ENCODE measurements at regions not wholly inside any gene's neighbourhood (a gene's known extent, or its start where the extent isn't known, plus 50 kb on each side); places are given as distances from the start of the nearest gene placed in this dataset.

DNA sequence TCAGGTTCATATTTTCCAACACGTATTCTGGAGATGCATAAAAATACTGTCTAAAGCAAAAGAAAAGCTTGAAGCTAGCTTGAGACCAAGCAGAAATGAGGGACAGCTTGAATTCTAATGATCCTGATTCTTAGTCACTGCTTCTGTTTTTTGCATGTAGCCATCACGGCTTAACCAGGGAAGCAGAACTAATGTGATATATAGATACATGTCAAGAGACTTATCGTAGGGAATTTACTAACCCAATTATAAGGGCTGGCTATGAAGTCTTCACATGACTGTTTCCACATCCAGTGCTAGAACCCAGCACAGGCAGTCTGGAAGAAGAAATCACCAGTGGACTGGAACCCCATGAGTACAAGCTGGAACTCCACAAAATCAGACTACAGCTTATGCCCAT, 85.2 kb upstream of the SLIT2 start:
- TF ChIP-seq, protein P1, sequence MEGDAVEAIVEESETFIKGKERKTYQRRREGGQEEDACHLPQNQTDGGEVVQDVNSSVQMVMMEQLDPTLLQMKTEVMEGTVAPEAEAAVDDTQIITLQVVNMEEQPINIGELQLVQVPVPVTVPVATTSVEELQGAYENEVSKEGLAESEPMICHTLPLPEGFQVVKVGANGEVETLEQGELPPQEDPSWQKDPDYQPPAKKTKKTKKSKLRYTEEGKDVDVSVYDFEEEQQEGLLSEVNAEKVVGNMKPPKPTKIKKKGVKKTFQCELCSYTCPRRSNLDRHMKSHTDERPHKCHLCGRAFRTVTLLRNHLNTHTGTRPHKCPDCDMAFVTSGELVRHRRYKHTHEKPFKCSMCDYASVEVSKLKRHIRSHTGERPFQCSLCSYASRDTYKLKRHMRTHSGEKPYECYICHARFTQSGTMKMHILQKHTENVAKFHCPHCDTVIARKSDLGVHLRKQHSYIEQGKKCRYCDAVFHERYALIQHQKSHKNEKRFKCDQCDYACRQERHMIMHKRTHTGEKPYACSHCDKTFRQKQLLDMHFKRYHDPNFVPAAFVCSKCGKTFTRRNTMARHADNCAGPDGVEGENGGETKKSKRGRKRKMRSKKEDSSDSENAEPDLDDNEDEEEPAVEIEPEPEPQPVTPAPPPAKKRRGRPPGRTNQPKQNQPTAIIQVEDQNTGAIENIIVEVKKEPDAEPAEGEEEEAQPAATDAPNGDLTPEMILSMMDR (IDR thresholded peaks at IDR 0.05) = no peak
- TF ChIP-seq POLR2A (IDR thresholded peaks at IDR 0.05) = no peak
